ENCODE measurements at regions not wholly inside any gene's neighbourhood (a gene's known extent, or its start where the extent isn't known, plus 50 kb on each side); places are given as distances from the start of the nearest gene placed in this dataset.
"Not testable (repeated sequence)": the region's sequence is repeated elsewhere in the genome, so short reads cannot be mapped to it uniquely, and the experiment has no call there.

DNA sequence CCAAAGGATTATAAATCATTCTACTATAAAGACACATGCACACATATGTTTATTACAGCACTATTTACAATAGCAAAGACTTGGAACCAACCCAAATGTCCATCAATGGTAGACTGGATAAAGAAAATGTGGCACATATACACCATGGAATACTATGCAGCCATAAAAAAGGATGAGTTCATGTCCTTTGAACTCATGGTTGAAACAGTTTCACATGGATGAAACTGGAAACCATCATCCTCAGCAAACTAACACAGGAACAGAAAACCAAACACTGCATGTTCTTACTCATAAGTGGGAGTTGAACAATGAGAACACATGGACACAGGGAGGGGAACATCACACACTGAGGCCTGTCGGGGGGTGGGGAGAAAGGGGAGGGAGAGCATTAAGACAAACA lies 116.2 kb upstream of the FOXB1 start:
- TF ChIP-seq, protein P1, sequence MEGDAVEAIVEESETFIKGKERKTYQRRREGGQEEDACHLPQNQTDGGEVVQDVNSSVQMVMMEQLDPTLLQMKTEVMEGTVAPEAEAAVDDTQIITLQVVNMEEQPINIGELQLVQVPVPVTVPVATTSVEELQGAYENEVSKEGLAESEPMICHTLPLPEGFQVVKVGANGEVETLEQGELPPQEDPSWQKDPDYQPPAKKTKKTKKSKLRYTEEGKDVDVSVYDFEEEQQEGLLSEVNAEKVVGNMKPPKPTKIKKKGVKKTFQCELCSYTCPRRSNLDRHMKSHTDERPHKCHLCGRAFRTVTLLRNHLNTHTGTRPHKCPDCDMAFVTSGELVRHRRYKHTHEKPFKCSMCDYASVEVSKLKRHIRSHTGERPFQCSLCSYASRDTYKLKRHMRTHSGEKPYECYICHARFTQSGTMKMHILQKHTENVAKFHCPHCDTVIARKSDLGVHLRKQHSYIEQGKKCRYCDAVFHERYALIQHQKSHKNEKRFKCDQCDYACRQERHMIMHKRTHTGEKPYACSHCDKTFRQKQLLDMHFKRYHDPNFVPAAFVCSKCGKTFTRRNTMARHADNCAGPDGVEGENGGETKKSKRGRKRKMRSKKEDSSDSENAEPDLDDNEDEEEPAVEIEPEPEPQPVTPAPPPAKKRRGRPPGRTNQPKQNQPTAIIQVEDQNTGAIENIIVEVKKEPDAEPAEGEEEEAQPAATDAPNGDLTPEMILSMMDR (IDR thresholded peaks at IDR 0.05; ENCODE audit: insufficient read depth, low read length, poor library complexity, severe bottlenecking) = not testable (repeated sequence)
- TF ChIP-seq EZH2phosphoT487 (conservative IDR thresholded peaks at IDR 0.05; ENCODE audit: low read length) = not testable (repeated sequence)
